ENCODE measurements at regions not wholly inside any gene's neighbourhood (a gene's known extent, or its start where the extent isn't known, plus 50 kb on each side); places are given as distances from the start of the nearest gene placed in this dataset.

GRCh38 chr5:159746707-159747106 lies 169.6 kb upstream of the ADRA1B start:
- 5% methylated on average over 4 of the region's 4 CpGs for WGBS (ENCODE audit: insufficient coverage, low coverage, missing lambda C conversion rate)
- H3K27ac ChIP-seq (ENCODE audit: extremely low read depth, low read depth, low read length), result no peak overlapping the region
- no peak for DNase-seq (ENCODE audit: extremely low read depth in 1 of 4, low spot score in 3 of 4)

GRCh38 chr5:159749146-159749545 lies 167.1 kb upstream of the ADRA1B start:
- in situ Hi-C loops (cut with MboI), result no loop called here
- H3K4me1 ChIP-seq (replicated peaks in 1 of 2; ENCODE audit: control insufficient read depth in 2 of 2, insufficient read depth in 2 of 2, low read length in 2 of 2), result no peaks in the 10 kb centered on the region
- H3K27ac ChIP-seq (ENCODE audit: extremely low read depth, low read depth, low read length), result no peak overlapping the region
- H3K9ac ChIP-seq (ENCODE audit: insufficient read depth in 1 of 2, low read depth in 2 of 2, low read length in 2 of 2), result no peak overlapping the region
- H3K9me1 ChIP-seq (ENCODE audit: control insufficient read depth, insufficient read depth, low read length), result no peaks in the 10 kb centered on the region
- H3K4me2 ChIP-seq (ENCODE audit: insufficient read depth, low read length), result no peak overlapping the region
- H4K20me1 ChIP-seq (replicated peaks; ENCODE audit: control insufficient read depth, insufficient read depth, low read length), result no peaks in the 10 kb centered on the region
- no peak overlapping the region for H3K4me3 ChIP-seq
- no peaks in the 10 kb centered on the region for H3K27me3 ChIP-seq (ENCODE audit: control insufficient read depth in 2 of 2, insufficient read depth in 2 of 2, low read length in 2 of 2)
- ChIA-PET CTCF (ENCODE audit: low intra/inter-chr PET ratio) (no interaction called here), POLR2A (no interaction called here)
- H3K9me3 ChIP-seq (replicated peaks; ENCODE audit: control insufficient read depth, insufficient read depth, low read depth, low read length), result no peaks in the 10 kb centered on the region
- no peaks in the 10 kb centered on the region for H3K79me2 ChIP-seq (ENCODE audit: control insufficient read depth, insufficient read depth, low read length)
- FAIRE-seq, result no peak
- no peak for ATAC-seq
- no peak overlapping the region for H2AFZ ChIP-seq (ENCODE audit: low read depth, low read length)
- no peak for DNase-seq (ENCODE audit: extremely low read depth in 1 of 4, low spot score in 3 of 4)
- H3K36me3 ChIP-seq (ENCODE audit: control insufficient read depth, insufficient read depth, low read length), result no peaks in the 10 kb centered on the region
- intact Hi-C loops (cut with micrococcal nuclease), result no loop called here
- no TSS peak for BruUV-seq (replicated peaks)
- TF ChIP-seq KDM5B (IDR thresholded peaks at IDR 0.05; ENCODE audit: insufficient replicate concordance, low read depth, low read length) (no peak), CBFB (CRISPR knock-in tag; IDR thresholded peaks at IDR 0.05) (no peak), MITF (IDR thresholded peaks at IDR 0.05) (no peak), ZNF282 (CRISPR knock-in tag; IDR thresholded peaks at IDR 0.05) (no peak), ZNF3 (CRISPR knock-in tag; IDR thresholded peaks at IDR 0.05) (no peak), ZC3H11A (IDR thresholded peaks at IDR 0.05; ENCODE audit: low read depth, low read length) (no peak), POLR2H (tag; IDR thresholded peaks at IDR 0.05; ENCODE audit: low read depth) (no peak), MCM7 (IDR thresholded peaks at IDR 0.05) (no peak), TBP (optimal IDR thresholded peaks at IDR 0.05; ENCODE audit: low read depth, low read length) (no peak), HMGXB4 (CRISPR knock-in tag; IDR thresholded peaks at IDR 0.05) (no peak)

More at GRCh38 chr5:159746707-159747106, 169.6 kb upstream of the ADRA1B start:
- H3K9ac ChIP-seq (ENCODE audit: insufficient read depth in 1 of 2, low read depth in 2 of 2, low read length in 2 of 2), result no peak overlapping the region
- no peak overlapping the region for H2AFZ ChIP-seq (ENCODE audit: low read depth, low read length)
- no TSS peak for BruUV-seq (replicated peaks)
- H4K20me1 ChIP-seq (replicated peaks; ENCODE audit: control insufficient read depth, insufficient read depth, low read length), result no peaks in the 10 kb centered on the region
- FAIRE-seq (no peak), ATAC-seq (no peak)
- in situ Hi-C loops (cut with MboI) (no loop called here), intact Hi-C loops (cut with micrococcal nuclease) (no loop called here)
- H3K36me3 ChIP-seq (ENCODE audit: control insufficient read depth, insufficient read depth, low read length), result no peaks in the 10 kb centered on the region
- no peaks in the 10 kb centered on the region for H3K27me3 ChIP-seq (ENCODE audit: control insufficient read depth in 2 of 2, insufficient read depth in 2 of 2, low read length in 2 of 2)
- H3K79me2 ChIP-seq (ENCODE audit: control insufficient read depth, insufficient read depth, low read length), result no peaks in the 10 kb centered on the region
- no peak overlapping the region for H3K4me3 ChIP-seq
- CTCF ChIA-PET (ENCODE audit: low intra/inter-chr PET ratio), result no interaction called here
- no peaks in the 10 kb centered on the region for H3K9me3 ChIP-seq (replicated peaks; ENCODE audit: control insufficient read depth, insufficient read depth, low read depth, low read length)
- POLR2A ChIA-PET, result interaction anchor here (0.6 kb wide), 1 partner anchor 145 kb away, joined by 4 read pairs; no protein-coding TSS in a partner anchor
- H3K9me1 ChIP-seq (ENCODE audit: control insufficient read depth, insufficient read depth, low read length), result no peaks in the 10 kb centered on the region
- no peaks in the 10 kb centered on the region for H3K4me1 ChIP-seq (replicated peaks in 1 of 2; ENCODE audit: control insufficient read depth in 2 of 2, insufficient read depth in 2 of 2, low read length in 2 of 2)
- TF ChIP-seq ZBTB34 (CRISPR knock-in tag; IDR thresholded peaks at IDR 0.05), result no peak
- TF ChIP-seq ZNF282 (CRISPR knock-in tag; IDR thresholded peaks at IDR 0.05), result no peak
- TF ChIP-seq SETDB1 (IDR thresholded peaks at IDR 0.05; ENCODE audit: low read length), result no peak
- TF ChIP-seq ZNF668 (CRISPR knock-in tag; IDR thresholded peaks at IDR 0.05), result no peak
- no peak for TF ChIP-seq ZNF551 (CRISPR knock-in tag; IDR thresholded peaks at IDR 0.05)
- H3K4me2 ChIP-seq (ENCODE audit: insufficient read depth, low read length), result no peak overlapping the region
